ENCODE measurements at regions not wholly inside any gene's neighbourhood (a gene's known extent, or its start where the extent isn't known, plus 50 kb on each side); places are given as distances from the start of the nearest gene placed in this dataset.

- TF ChIP-seq POLR2AphosphoS5 (IDR thresholded peaks at IDR 0.05): no peak
- TF ChIP-seq, protein P1, sequence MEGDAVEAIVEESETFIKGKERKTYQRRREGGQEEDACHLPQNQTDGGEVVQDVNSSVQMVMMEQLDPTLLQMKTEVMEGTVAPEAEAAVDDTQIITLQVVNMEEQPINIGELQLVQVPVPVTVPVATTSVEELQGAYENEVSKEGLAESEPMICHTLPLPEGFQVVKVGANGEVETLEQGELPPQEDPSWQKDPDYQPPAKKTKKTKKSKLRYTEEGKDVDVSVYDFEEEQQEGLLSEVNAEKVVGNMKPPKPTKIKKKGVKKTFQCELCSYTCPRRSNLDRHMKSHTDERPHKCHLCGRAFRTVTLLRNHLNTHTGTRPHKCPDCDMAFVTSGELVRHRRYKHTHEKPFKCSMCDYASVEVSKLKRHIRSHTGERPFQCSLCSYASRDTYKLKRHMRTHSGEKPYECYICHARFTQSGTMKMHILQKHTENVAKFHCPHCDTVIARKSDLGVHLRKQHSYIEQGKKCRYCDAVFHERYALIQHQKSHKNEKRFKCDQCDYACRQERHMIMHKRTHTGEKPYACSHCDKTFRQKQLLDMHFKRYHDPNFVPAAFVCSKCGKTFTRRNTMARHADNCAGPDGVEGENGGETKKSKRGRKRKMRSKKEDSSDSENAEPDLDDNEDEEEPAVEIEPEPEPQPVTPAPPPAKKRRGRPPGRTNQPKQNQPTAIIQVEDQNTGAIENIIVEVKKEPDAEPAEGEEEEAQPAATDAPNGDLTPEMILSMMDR (IDR thresholded peaks at IDR 0.05): no peak
Measured at GRCh38 chr9:79242489-79242888, 329.3 kb upstream of the TLE4 start.
